OCI-LY3 (cell line): ENCODE measurements at regions not wholly inside any gene's neighbourhood (a gene's known extent, or its start where the extent isn't known, plus 50 kb on each side); places are given as distances from the start of the nearest gene placed in this dataset.

ENCODE experiments used
- EZH2phosphoT487 ChIP-seq: fragments of 200-600 bp; shearing (Covaris generic); IDR thresholded peaks from 2 replicates; pipeline ENCODE4 v1.6.1; 2018; ENCODE audit warnings: antibody characterized with exemption, mixed run types, low read depth
- TF ChIP-seq, protein P1 (sequence below): fragments of 200-600, 300-600 bp; sonication (generic); IDR thresholded peaks from 2 replicates; pipeline ENCODE4 v1.5.1; 2014; ENCODE audit warnings: antibody characterized with exemption, low read length, low read depth

DNA sequence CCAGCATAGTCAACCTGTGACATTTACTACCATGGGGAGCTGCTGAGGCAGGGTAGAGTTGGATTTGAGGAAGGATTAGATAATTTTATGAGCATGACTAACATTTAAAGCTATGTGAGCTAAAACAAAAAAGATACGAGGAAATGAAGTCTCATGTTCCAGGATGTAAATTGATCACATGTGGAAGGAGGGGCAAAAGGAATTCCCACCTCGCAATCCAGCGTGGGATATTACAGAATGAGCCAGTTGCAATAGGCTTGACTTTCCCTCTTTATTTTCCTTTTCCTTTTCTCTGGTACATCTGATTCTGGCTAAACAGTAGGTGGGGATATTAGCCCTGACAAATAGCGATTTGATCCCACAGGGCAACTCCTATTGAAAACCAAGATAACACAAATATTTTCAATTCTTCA is 214.9 kb upstream of the HMGA2 start:
- TF ChIP-seq, protein P1, sequence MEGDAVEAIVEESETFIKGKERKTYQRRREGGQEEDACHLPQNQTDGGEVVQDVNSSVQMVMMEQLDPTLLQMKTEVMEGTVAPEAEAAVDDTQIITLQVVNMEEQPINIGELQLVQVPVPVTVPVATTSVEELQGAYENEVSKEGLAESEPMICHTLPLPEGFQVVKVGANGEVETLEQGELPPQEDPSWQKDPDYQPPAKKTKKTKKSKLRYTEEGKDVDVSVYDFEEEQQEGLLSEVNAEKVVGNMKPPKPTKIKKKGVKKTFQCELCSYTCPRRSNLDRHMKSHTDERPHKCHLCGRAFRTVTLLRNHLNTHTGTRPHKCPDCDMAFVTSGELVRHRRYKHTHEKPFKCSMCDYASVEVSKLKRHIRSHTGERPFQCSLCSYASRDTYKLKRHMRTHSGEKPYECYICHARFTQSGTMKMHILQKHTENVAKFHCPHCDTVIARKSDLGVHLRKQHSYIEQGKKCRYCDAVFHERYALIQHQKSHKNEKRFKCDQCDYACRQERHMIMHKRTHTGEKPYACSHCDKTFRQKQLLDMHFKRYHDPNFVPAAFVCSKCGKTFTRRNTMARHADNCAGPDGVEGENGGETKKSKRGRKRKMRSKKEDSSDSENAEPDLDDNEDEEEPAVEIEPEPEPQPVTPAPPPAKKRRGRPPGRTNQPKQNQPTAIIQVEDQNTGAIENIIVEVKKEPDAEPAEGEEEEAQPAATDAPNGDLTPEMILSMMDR = peak; percentile 11
- no peak for TF ChIP-seq EZH2phosphoT487
